ENCODE measurements at regions not wholly inside any gene's neighbourhood (a gene's known extent, or its start where the extent isn't known, plus 50 kb on each side); places are given as distances from the start of the nearest gene placed in this dataset.

- H3K27ac Mint-ChIP-seq: no peak overlapping the region
- no peaks in the 10 kb centered on the region for H3K9me3 Mint-ChIP-seq
- no peak for ATAC-seq
- no peak for DNase-seq (ENCODE audit: low spot score in 2 of 2)
- no peaks in the 10 kb centered on the region for H3K36me3 Mint-ChIP-seq
These were observed 108.6 kb upstream of the CITED2 start for GRCh38 chr6:139483079-139483478.

GRCh38 chr6:139482287-139482686 is 107.8 kb upstream of the CITED2 start:
- ATAC-seq (no peak), DNase-seq (ENCODE audit: low spot score in 2 of 2) (no peak)
- H3K9me3 Mint-ChIP-seq: no peaks in the 10 kb centered on the region
- H3K36me3 Mint-ChIP-seq: no peaks in the 10 kb centered on the region
- no peak overlapping the region for H3K27ac Mint-ChIP-seq

- ATAC-seq (no peak), DNase-seq (ENCODE audit: low spot score in 2 of 2) (no peak)
- Mint-ChIP-seq H3K27ac (no peak overlapping the region), H3K9me3 (no peaks in the 10 kb centered on the region), H3K36me3 (no peaks in the 10 kb centered on the region)
These were observed 106.1 kb upstream of the CITED2 start for GRCh38 chr6:139480356-139481165.

GRCh38 chr6:139479433-139480222 is 105.2 kb upstream of the CITED2 start:
- ATAC-seq: no peak

GRCh38 chr6:139475646-139476045 is 101.2 kb upstream of the CITED2 start:
- no peak overlapping the region for H3K27ac Mint-ChIP-seq

More at GRCh38 chr6:139479433-139480222, 105.2 kb upstream of the CITED2 start:
- H3K36me3 Mint-ChIP-seq: no peaks in the 10 kb centered on the region
- DNase-seq (ENCODE audit: low spot score in 2 of 2): no peak
- H3K27ac Mint-ChIP-seq: no peak overlapping the region
- no peaks in the 10 kb centered on the region for H3K9me3 Mint-ChIP-seq

GRCh38 chr6:139475241-139475640 is 100.8 kb upstream of the CITED2 start:
- no peak for DNase-seq (ENCODE audit: low spot score in 2 of 2)
- H3K9me3 Mint-ChIP-seq: no peaks in the 10 kb centered on the region
- no peak overlapping the region for H3K27ac Mint-ChIP-seq
- no peaks in the 10 kb centered on the region for H3K36me3 Mint-ChIP-seq
- no peak for ATAC-seq

More at GRCh38 chr6:139475646-139476045, 101.2 kb upstream of the CITED2 start:
- ATAC-seq: no peak
- no peaks in the 10 kb centered on the region for H3K36me3 Mint-ChIP-seq
- no peak for DNase-seq (ENCODE audit: low spot score in 2 of 2)
- H3K9me3 Mint-ChIP-seq: no peaks in the 10 kb centered on the region

GRCh38 chr6:139474145-139475108 is 100.0 kb upstream of the CITED2 start:
- ATAC-seq (no peak), DNase-seq (ENCODE audit: low spot score in 2 of 2) (no peak)
- H3K36me3 Mint-ChIP-seq: no peaks in the 10 kb centered on the region
- no peaks in the 10 kb centered on the region for H3K9me3 Mint-ChIP-seq
- no peak overlapping the region for H3K27ac Mint-ChIP-seq

GRCh38 chr6:139473731-139474130 is 99.3 kb upstream of the CITED2 start:
- DNase-seq (ENCODE audit: low spot score in 2 of 2): no peak
- H3K36me3 Mint-ChIP-seq: no peaks in the 10 kb centered on the region
- H3K9me3 Mint-ChIP-seq: no peaks in the 10 kb centered on the region
- ATAC-seq: no peak
- H3K27ac Mint-ChIP-seq: no peak overlapping the region

GRCh38 chr6:139473231-139473701 is 98.8 kb upstream of the CITED2 start:
- H3K36me3 Mint-ChIP-seq: no peaks in the 10 kb centered on the region
- no peaks in the 10 kb centered on the region for H3K9me3 Mint-ChIP-seq
- ATAC-seq: no peak
- DNase-seq (ENCODE audit: low spot score in 2 of 2): no peak
- H3K27ac Mint-ChIP-seq: no peak overlapping the region

GRCh38 chr6:139472351-139473015 is 98.0 kb upstream of the CITED2 start:
- Mint-ChIP-seq H3K36me3 (no peaks in the 10 kb centered on the region), H3K27ac (no peak overlapping the region), H3K9me3 (no peaks in the 10 kb centered on the region)
- ATAC-seq (no peak), DNase-seq (ENCODE audit: low spot score in 2 of 2) (no peak)

GRCh38 chr6:139470997-139471396 is 96.5 kb upstream of the CITED2 start:
- ATAC-seq (no peak), DNase-seq (ENCODE audit: low spot score in 2 of 2) (no peak)
- Mint-ChIP-seq H3K9me3 (no peaks in the 10 kb centered on the region), H3K27ac (no peak overlapping the region), H3K36me3 (no peaks in the 10 kb centered on the region)

- Mint-ChIP-seq H3K27ac (no peak overlapping the region), H3K9me3 (no peaks in the 10 kb centered on the region), H3K36me3 (no peaks in the 10 kb centered on the region)
- no peak for ATAC-seq
- DNase-seq (ENCODE audit: low spot score in 2 of 2): no peak
These were observed 93.9 kb upstream of the CITED2 start for GRCh38 chr6:139468178-139468819.

- DNase-seq (ENCODE audit: low spot score in 2 of 2) (no peak), ATAC-seq (no peak)
- no peak overlapping the region for H3K27ac Mint-ChIP-seq
- no peaks in the 10 kb centered on the region for H3K36me3 Mint-ChIP-seq
- H3K9me3 Mint-ChIP-seq: no peaks in the 10 kb centered on the region
These were observed 83.0 kb upstream of the CITED2 start for GRCh38 chr6:139457476-139457875.

GRCh38 chr6:139452148-139452876 is 77.9 kb upstream of the CITED2 start:
- no peaks in the 10 kb centered on the region for H3K9me3 Mint-ChIP-seq
- no peak for ATAC-seq
- H3K27ac Mint-ChIP-seq: no peak overlapping the region
- no peak for DNase-seq (ENCODE audit: low spot score in 2 of 2)
- no peaks in the 10 kb centered on the region for H3K36me3 Mint-ChIP-seq

GRCh38 chr6:139449611-139450000 is 75.2 kb upstream of the CITED2 start:
- DNase-seq (ENCODE audit: low spot score in 2 of 2): no peak
- no peak for ATAC-seq
- Mint-ChIP-seq H3K36me3 (no peaks in the 10 kb centered on the region), H3K27ac (no peak overlapping the region), H3K9me3 (no peaks in the 10 kb centered on the region)

All from activated naive CD4-positive, alpha-beta T cell treated with anti-CD3 and anti-CD28 coated beads, Interleukin-2, amount 50 U/mL, for 72 hours (primary cell).